ENCODE measurements at regions not wholly inside any gene's neighbourhood (a gene's known extent, or its start where the extent isn't known, plus 50 kb on each side); places are given as distances from the start of the nearest gene placed in this dataset.

DNA sequence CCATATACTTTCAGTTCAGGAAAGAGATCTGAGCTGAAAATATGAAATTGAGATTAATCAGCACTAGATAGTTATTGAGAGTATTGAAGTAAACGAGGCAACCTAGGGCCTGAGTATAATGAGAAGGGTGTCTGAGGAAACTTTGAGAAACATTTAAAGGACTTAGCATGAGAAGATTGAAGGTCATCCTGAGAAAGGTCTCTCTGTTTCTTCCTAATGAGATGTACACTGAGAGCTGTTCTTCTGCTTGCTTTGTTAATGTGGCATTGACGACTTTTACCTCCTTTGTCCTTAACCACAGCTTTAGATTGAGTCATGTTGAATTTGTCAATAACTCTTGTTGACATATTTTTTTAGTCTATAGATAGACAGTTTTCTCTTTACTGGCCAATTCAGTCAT lies 145.1 kb upstream of the ACTBL2 start:
- H3K27ac Mint-ChIP-seq: no peak overlapping the region
- H3K4me1 Mint-ChIP-seq (ENCODE audit: low read depth): no peaks in the 10 kb centered on the region
- intact Hi-C loops (cut with micrococcal nuclease): no loop called here
- POLR2A ChIA-PET: no interaction called here
- TF ChIP-seq, protein P1, sequence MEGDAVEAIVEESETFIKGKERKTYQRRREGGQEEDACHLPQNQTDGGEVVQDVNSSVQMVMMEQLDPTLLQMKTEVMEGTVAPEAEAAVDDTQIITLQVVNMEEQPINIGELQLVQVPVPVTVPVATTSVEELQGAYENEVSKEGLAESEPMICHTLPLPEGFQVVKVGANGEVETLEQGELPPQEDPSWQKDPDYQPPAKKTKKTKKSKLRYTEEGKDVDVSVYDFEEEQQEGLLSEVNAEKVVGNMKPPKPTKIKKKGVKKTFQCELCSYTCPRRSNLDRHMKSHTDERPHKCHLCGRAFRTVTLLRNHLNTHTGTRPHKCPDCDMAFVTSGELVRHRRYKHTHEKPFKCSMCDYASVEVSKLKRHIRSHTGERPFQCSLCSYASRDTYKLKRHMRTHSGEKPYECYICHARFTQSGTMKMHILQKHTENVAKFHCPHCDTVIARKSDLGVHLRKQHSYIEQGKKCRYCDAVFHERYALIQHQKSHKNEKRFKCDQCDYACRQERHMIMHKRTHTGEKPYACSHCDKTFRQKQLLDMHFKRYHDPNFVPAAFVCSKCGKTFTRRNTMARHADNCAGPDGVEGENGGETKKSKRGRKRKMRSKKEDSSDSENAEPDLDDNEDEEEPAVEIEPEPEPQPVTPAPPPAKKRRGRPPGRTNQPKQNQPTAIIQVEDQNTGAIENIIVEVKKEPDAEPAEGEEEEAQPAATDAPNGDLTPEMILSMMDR (IDR thresholded peaks at IDR 0.05): no peak
- no peak overlapping the region for H3K4me3 Mint-ChIP-seq
- CTCF ChIA-PET: interaction anchor here (0.8 kb wide), 1 partner anchor 22 kb away, joined by 3 read pairs; no protein-coding TSS in a partner anchor
- ATAC-seq (no peak), DNase-seq (no peak)
- H3K27me3 Mint-ChIP-seq: peaks cover 1% of the 10 kb centered on the region
- H3K9me3 Mint-ChIP-seq: no peaks in the 10 kb centered on the region
- no peaks in the 10 kb centered on the region for H3K36me3 Mint-ChIP-seq (ENCODE audit: low read depth)

DNA sequence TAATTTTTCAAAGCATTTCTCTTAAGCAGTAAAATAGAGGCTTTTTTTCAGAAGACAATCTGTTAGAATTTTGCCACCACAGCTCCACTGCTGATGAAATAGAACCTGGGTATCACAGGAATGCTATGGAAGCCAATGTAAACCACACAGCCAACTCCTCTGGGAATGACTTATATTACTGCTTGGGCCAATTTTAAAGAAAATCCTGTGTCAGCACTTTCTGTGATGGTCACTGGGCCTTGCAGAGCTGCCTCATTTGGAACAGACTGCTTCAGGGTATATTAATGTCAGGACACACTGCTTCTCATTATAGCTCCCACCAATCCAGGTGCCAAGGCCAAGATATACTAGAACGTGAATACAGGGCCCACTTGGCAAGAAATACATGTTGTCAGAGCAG lies 144.1 kb upstream of the ACTBL2 start:
- TF ChIP-seq, protein P1 (IDR thresholded peaks at IDR 0.05): no peak
- Mint-ChIP-seq H3K27ac (no peak overlapping the region), H3K9me3 (no peaks in the 10 kb centered on the region), H3K27me3 (peaks cover 1% of the 10 kb centered on the region), H3K4me3 (no peak overlapping the region), H3K36me3 (ENCODE audit: low read depth) (no peaks in the 10 kb centered on the region), H3K4me1 (ENCODE audit: low read depth) (no peaks in the 10 kb centered on the region)
- ChIA-PET CTCF (no interaction called here), POLR2A (no interaction called here)
- no peak for ATAC-seq
- no peak for DNase-seq
- intact Hi-C loops (cut with micrococcal nuclease): no loop called here

- ChIA-PET CTCF (no interaction called here), POLR2A (no interaction called here)
- no peaks in the 10 kb centered on the region for H3K9me3 Mint-ChIP-seq
- intact Hi-C loops (cut with micrococcal nuclease): no loop called here
- no peaks in the 10 kb centered on the region for H3K4me1 Mint-ChIP-seq (ENCODE audit: low read depth)
- no peaks in the 10 kb centered on the region for H3K36me3 Mint-ChIP-seq (ENCODE audit: low read depth)
- ATAC-seq (no peak), DNase-seq (no peak)
- H3K27ac Mint-ChIP-seq: no peak overlapping the region
- no peak overlapping the region for H3K4me3 Mint-ChIP-seq
- H3K27me3 Mint-ChIP-seq: peaks cover 3% of the 10 kb centered on the region
- TF ChIP-seq, protein P1 (IDR thresholded peaks at IDR 0.05): no peak
Observed at GRCh38 chr5:57621624-57622023, 139.0 kb upstream of the ACTBL2 start.

DNA sequence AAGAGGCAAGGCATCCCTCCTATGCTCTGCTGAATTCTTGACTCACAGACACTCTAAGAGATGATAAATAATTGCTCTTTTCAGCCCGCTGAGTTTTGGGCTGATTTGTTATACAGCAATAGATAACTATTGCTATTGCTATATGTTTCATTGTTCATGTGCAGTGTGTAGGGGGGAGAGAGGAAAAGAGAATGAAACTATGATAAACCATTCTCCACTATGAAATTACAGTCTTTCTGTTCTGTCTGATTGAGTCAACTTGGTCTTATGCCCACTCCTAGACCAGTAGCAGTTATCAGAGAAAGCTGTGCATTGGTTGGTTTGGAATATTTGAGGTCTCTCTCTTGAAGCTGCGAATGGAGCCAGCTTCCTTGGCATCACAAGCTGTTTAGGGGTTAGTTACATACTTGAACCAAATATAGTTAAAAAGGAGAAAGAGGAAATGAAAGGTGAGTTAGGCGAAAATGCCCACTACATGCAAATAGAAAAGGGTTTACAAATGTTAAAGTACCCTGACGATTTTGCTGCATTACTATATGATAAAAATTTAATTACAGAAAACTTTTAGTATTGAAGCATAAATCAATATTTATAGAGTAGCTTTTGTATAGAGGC lies 136.3 kb upstream of the ACTBL2 start:
- ATAC-seq (no peak), DNase-seq (no peak)
- CTCF ChIA-PET: interaction anchor here (1.2 kb wide), 1 partner anchor 49 kb away, joined by 3 read pairs; no protein-coding TSS in a partner anchor
- H3K27ac Mint-ChIP-seq: no peak overlapping the region
- no peaks in the 10 kb centered on the region for H3K9me3 Mint-ChIP-seq
- no peaks in the 10 kb centered on the region for H3K36me3 Mint-ChIP-seq (ENCODE audit: low read depth)
- POLR2A ChIA-PET: no interaction called here
- no peaks in the 10 kb centered on the region for H3K4me1 Mint-ChIP-seq (ENCODE audit: low read depth)
- no peak overlapping the region for H3K4me3 Mint-ChIP-seq
- peaks cover 3% of the 10 kb centered on the region for H3K27me3 Mint-ChIP-seq
- intact Hi-C loops (cut with micrococcal nuclease): no loop called here
- TF ChIP-seq, protein P1 (IDR thresholded peaks at IDR 0.05): no peak

DNA sequence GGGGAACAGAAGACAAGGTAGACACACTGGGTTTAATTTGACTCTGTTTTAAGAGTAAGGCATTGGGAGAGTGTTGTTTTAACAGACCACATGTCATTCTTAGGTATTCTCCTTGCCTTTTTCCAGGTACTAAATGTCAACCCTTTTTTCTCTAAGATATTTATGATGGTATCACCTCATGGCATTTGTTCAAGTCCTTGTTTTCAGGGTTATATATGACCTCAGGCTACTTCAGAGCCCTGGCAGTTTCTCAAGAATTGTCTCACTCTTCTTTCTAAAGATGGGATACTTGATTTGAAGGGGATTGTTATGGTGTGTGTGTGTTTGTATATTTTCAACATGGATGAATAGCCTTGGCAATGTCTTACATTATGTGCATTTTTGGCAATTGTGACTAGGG lies 131.1 kb upstream of the ACTBL2 start:
- no peak overlapping the region for H3K4me3 Mint-ChIP-seq
- ChIA-PET CTCF (no interaction called here), POLR2A (no interaction called here)
- no peak overlapping the region for H3K27ac Mint-ChIP-seq
- H3K36me3 Mint-ChIP-seq (ENCODE audit: low read depth): no peaks in the 10 kb centered on the region
- no peaks in the 10 kb centered on the region for H3K9me3 Mint-ChIP-seq
- intact Hi-C loops (cut with micrococcal nuclease): no loop called here
- H3K4me1 Mint-ChIP-seq (ENCODE audit: low read depth): no peaks in the 10 kb centered on the region
- TF ChIP-seq, protein P1 (IDR thresholded peaks at IDR 0.05): no peak
- no peak for ATAC-seq
- H3K27me3 Mint-ChIP-seq: peaks cover 7% of the 10 kb centered on the region
- no peak for DNase-seq
